ENCODE measurements at regions not wholly inside any gene's neighbourhood (a gene's known extent, or its start where the extent isn't known, plus 50 kb on each side); places are given as distances from the start of the nearest gene placed in this dataset.

- peaks cover 0 to 10% of the 10 kb centered on the region in 2 donors for H3K27me3 Mint-ChIP-seq (ENCODE audit: low read depth in 2 of 2)
- Histone ChIP-seq H3K4me1 (ENCODE audit: control insufficient read depth, insufficient read depth, low read length) (no peaks in the 10 kb centered on the region), H3K9me3 (ENCODE audit: control insufficient read depth, insufficient read depth, low read length) (no peaks in the 10 kb centered on the region), H3K4me3 (ENCODE audit: low read length) (no peak overlapping the region), H3K27ac (ENCODE audit: low read length) (no peak overlapping the region), H3K27me3 (ENCODE audit: control insufficient read depth, insufficient read depth, low read length) (no peaks in the 10 kb centered on the region), H3K36me3 (ENCODE audit: control insufficient read depth, insufficient read depth, low read length) (no peaks in the 10 kb centered on the region)
- no peak for TF ChIP-seq CTCF (IDR thresholded peaks at IDR 0.05)
- no peaks in the 10 kb centered on the region for H3K4me1 Mint-ChIP-seq
- H3K36me3 Mint-ChIP-seq, result no peaks in the 10 kb centered on the region
- DNase-seq, result no peak
- no peak overlapping the region for H3K4me3 Mint-ChIP-seq
- intact Hi-C loops (cut with micrococcal nuclease), result no loop called here
- 92% methylated on average over 12 of the region's 14 CpGs for WGBS (ENCODE audit: insufficient coverage)
- peaks cover 4% of the 10 kb centered on the region in 2 donors for H3K9me3 Mint-ChIP-seq
- H3K27ac Mint-ChIP-seq, result no peak overlapping the region
- ATAC-seq, result no peak
Observed at GRCh38 chr10:117783698-117784395, 241.3 kb downstream of the EMX2 start.

- Histone ChIP-seq H3K9me3 (ENCODE audit: control insufficient read depth, insufficient read depth, low read length) (no peaks in the 10 kb centered on the region), H3K27me3 (ENCODE audit: control insufficient read depth, insufficient read depth, low read length) (no peaks in the 10 kb centered on the region), H3K27ac (ENCODE audit: low read length) (no peak overlapping the region), H3K36me3 (ENCODE audit: control insufficient read depth, insufficient read depth, low read length) (no peaks in the 10 kb centered on the region), H3K4me3 (ENCODE audit: low read length) (no peak overlapping the region), H3K4me1 (ENCODE audit: control insufficient read depth, insufficient read depth, low read length) (no peaks in the 10 kb centered on the region)
- Mint-ChIP-seq H3K36me3 (no peaks in the 10 kb centered on the region), H3K27me3 (ENCODE audit: low read depth in 2 of 2) (peaks cover 0 to 10% of the 10 kb centered on the region in 2 donors), H3K27ac (no peak overlapping the region), H3K9me3 (peaks cover 4% of the 10 kb centered on the region in 2 donors), H3K4me1 (no peaks in the 10 kb centered on the region), H3K4me3 (no peak overlapping the region)
- intact Hi-C loops (cut with micrococcal nuclease), result no loop called here
- ATAC-seq, result no peak
- no peak for DNase-seq
- 92% methylated on average over 2 of the region's 3 CpGs for whole genome bisulfite sequencing (ENCODE audit: insufficient coverage)
- TF ChIP-seq CTCF (IDR thresholded peaks at IDR 0.05), result no peak
Observed at GRCh38 chr10:117784776-117785175, 242.2 kb downstream of the EMX2 start.

GRCh38 chr10:117788911-117789310 lies 246.4 kb downstream of the EMX2 start:
- no peaks in the 10 kb centered on the region for H3K27me3 Mint-ChIP-seq (ENCODE audit: low read depth in 2 of 2)
- ATAC-seq, result no peak
- no peaks in the 10 kb centered on the region for H3K9me3 Mint-ChIP-seq

More at GRCh38 chr10:117788911-117789310, 246.4 kb downstream of the EMX2 start:
- H3K27me3 ChIP-seq (ENCODE audit: control insufficient read depth, insufficient read depth, low read length), result no peaks in the 10 kb centered on the region
- Mint-ChIP-seq H3K4me1 (no peaks in the 10 kb centered on the region), H3K27ac (no peak overlapping the region), H3K36me3 (no peaks in the 10 kb centered on the region), H3K4me3 (no peak overlapping the region)
- 87% methylated on average over 3 of the region's 3 CpGs for WGBS (ENCODE audit: insufficient coverage)
- no peaks in the 10 kb centered on the region for H3K36me3 ChIP-seq (ENCODE audit: control insufficient read depth, insufficient read depth, low read length)
- intact Hi-C loops (cut with micrococcal nuclease), result no loop called here
- H3K4me3 ChIP-seq (ENCODE audit: low read length), result no peak overlapping the region
- TF ChIP-seq CTCF (IDR thresholded peaks at IDR 0.05), result no peak
- H3K4me1 ChIP-seq (ENCODE audit: control insufficient read depth, insufficient read depth, low read length), result no peaks in the 10 kb centered on the region
- no peak for DNase-seq
- H3K9me3 ChIP-seq (ENCODE audit: control insufficient read depth, insufficient read depth, low read length), result no peaks in the 10 kb centered on the region
- no peak overlapping the region for H3K27ac ChIP-seq (ENCODE audit: low read length)

Measured in natural killer cell (primary cell).